ENCODE measurements at regions not wholly inside any gene's neighbourhood (a gene's known extent, or its start where the extent isn't known, plus 50 kb on each side); places are given as distances from the start of the nearest gene placed in this dataset.

DNA sequence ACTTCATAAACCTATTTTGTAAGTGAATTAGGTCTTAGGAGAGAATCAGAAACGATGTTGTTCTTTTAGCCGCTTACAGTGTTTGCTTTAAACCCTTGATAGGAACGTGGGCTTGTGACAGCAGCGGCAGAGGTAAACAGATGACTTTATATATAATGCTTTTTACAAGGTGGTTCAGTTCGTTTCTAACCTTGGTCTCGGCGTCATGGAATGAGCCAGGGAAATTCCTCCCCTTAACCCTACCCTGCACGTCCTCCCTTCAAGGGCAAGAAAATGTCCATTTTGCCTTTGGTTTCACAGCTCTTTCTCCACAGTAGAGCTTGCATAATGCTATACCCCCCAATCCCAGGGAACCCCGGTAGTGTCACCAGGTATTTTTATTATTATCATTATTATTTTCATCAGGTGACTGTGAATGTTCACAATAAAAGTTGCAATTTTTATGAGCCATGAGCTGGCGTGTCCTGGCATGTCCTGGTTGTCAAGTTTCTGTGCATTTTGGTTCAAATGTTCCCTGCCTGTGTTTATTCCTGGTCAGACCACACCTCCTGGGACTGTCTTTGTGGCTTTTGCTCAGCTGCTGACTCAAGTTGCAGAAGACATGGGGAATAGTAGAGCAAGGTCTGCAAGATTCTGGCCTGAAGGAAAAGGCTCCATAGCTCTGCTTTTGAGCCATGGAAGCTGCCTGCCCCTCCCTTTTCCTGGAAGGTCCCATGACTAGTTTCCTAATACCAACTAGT is 112.8 kb upstream of the BMP2 start:
- TF ChIP-seq TCF7L2 (IDR thresholded peaks at IDR 0.05; ENCODE audit: borderline replicate concordance, extremely low read depth, insufficient read depth, insufficient read length) (no peak), SIN3A (IDR thresholded peaks at IDR 0.05; ENCODE audit: low read depth) (no peak), SRF (IDR thresholded peaks at IDR 0.05; ENCODE audit: low read depth) (no peak), POLR2AphosphoS5 (IDR thresholded peaks at IDR 0.05; ENCODE audit: low read depth, low read length) (no peak), EZH2 (IDR thresholded peaks at IDR 0.05) (no peak), POLR2A (IDR thresholded peaks at IDR 0.05; ENCODE audit: borderline replicate concordance, extremely low read depth, insufficient read depth, insufficient read length) (no peak), RAD21 (IDR thresholded peaks at IDR 0.05; ENCODE audit: low read depth) (no peak), CEBPB (IDR thresholded peaks at IDR 0.05; ENCODE audit: low read depth) (no peak), ZFX (IDR thresholded peaks at IDR 0.05) (no peak), JUND (IDR thresholded peaks at IDR 0.05) (no peak), EZH2phosphoT487 (IDR thresholded peaks at IDR 0.05; ENCODE audit: borderline replicate concordance) (no peak), ZNF274 (IDR thresholded peaks at IDR 0.05; ENCODE audit: low read depth, low read length) (no peak)
- TF ChIP-seq, protein P1, sequence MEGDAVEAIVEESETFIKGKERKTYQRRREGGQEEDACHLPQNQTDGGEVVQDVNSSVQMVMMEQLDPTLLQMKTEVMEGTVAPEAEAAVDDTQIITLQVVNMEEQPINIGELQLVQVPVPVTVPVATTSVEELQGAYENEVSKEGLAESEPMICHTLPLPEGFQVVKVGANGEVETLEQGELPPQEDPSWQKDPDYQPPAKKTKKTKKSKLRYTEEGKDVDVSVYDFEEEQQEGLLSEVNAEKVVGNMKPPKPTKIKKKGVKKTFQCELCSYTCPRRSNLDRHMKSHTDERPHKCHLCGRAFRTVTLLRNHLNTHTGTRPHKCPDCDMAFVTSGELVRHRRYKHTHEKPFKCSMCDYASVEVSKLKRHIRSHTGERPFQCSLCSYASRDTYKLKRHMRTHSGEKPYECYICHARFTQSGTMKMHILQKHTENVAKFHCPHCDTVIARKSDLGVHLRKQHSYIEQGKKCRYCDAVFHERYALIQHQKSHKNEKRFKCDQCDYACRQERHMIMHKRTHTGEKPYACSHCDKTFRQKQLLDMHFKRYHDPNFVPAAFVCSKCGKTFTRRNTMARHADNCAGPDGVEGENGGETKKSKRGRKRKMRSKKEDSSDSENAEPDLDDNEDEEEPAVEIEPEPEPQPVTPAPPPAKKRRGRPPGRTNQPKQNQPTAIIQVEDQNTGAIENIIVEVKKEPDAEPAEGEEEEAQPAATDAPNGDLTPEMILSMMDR (IDR thresholded peaks at IDR 0.05 in 2 of 3, conservative IDR thresholded peaks at IDR 0.05 in 1 of 3; ENCODE audit: borderline replicate concordance in 1 of 3, insufficient read depth in 1 of 3, low read depth in 2 of 3, low read length in 2 of 3): no peak
- TF ChIP-seq, protein P2, sequence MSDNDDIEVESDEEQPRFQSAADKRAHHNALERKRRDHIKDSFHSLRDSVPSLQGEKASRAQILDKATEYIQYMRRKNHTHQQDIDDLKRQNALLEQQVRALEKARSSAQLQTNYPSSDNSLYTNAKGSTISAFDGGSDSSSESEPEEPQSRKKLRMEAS (IDR thresholded peaks at IDR 0.05): no peak

All from HCT116 (cell line).